Hepatocyte (in vitro differentiated cells): ENCODE measurements at regions not wholly inside any gene's neighbourhood (a gene's known extent, or its start where the extent isn't known, plus 50 kb on each side); places are given as distances from the start of the nearest gene placed in this dataset.

Source experiments
- DNase-seq: peaks from one replicate; pipeline ENCODE4 v3.0.0-alpha.2; 2016; ENCODE audit warnings: low spot score
- H2AFZ ChIP-seq: fragments of 200-600 bp; sonication (generic); 2 replicates; pipeline ENCODE4 v1.6.0; 2016; ENCODE audit warnings: antibody characterized with exemption, mild to moderate bottlenecking
- H3K27ac ChIP-seq: fragments of 200-600 bp; sonication (generic); 2 replicates; pipeline ENCODE4 v1.5.1; 2016; ENCODE audit warnings: mild to moderate bottlenecking
- H3K27me3 ChIP-seq: fragments of 200-600 bp; sonication (generic); 2 replicates; pipeline ENCODE4 v1.6.1; 2016
- H3K36me3 ChIP-seq: fragments of 200-600 bp; sonication (generic); replicated peaks from 2 replicates; pipeline ENCODE4 v1.5.1; 2016; ENCODE audit warnings: low read depth; ENCODE audit not compliant: insufficient read depth
- H3K4me1 ChIP-seq: fragments of 200-600 bp; sonication (generic); 2 replicates; pipeline ENCODE4 v1.5.1; 2016; ENCODE audit warnings: mild to moderate bottlenecking, moderate library complexity; ENCODE audit not compliant: insufficient read depth
- H3K4me2 ChIP-seq: fragments of 200-600 bp; sonication (generic); 2 replicates; pipeline ENCODE4 v1.6.0; 2016
- H3K4me3 ChIP-seq: fragments of 200-600 bp; sonication (generic); 2 replicates; pipeline ENCODE4 v1.5.1; 2016; ENCODE audit warnings: mild to moderate bottlenecking
- H3K79me2 ChIP-seq: fragments of 200-600 bp; sonication (generic); 2 replicates; pipeline ENCODE4 v1.6.0; 2017; ENCODE audit warnings: mild to moderate bottlenecking
- H3K9me2 ChIP-seq: fragments of 200-600 bp; sonication (generic); replicated peaks from 2 replicates; pipeline ENCODE4 v1.6.0; 2017; ENCODE audit warnings: mild to moderate bottlenecking; ENCODE audit not compliant: insufficient read depth
- H3K9me3 ChIP-seq: fragments of 200-600 bp; sonication (generic); 2 replicates; pipeline ENCODE4 v1.5.1; 2016; ENCODE audit warnings: low read depth, mild to moderate bottlenecking
- H4K20me1 ChIP-seq: fragments of 200-600 bp; sonication (generic); 2 replicates; pipeline ENCODE4 v1.6.0; 2016; ENCODE audit warnings: mild to moderate bottlenecking; ENCODE audit not compliant: insufficient read depth, poor library complexity, severe bottlenecking
- EZH2 ChIP-seq: fragments of 200-600 bp; sonication (generic); IDR thresholded peaks from 2 replicates; pipeline ENCODE4 v1.6.1; 2016; ENCODE audit warnings: antibody characterized with exemption, mild to moderate bottlenecking, borderline replicate concordance
- EZH2phosphoT487 ChIP-seq: fragments of 200-600 bp; sonication (generic); IDR thresholded peaks from one replicate; pipeline ENCODE4 v1.6.1; 2018; ENCODE audit warnings: antibody characterized with exemption, mild to moderate bottlenecking, low read depth, moderate library complexity; ENCODE audit not compliant: unreplicated experiment, severe bottlenecking
- WGBS: methylation state at CpG from one replicate; pipeline ENCODE4 v1.1.6; 2016; ENCODE audit warnings: low lambda C conversion rate; ENCODE audit errors: missing lambda C conversion rate; 5-methylcytosine and 5-hydroxymethylcytosine counted together
- TF ChIP-seq, protein P1 (sequence below): fragments of 200-600 bp; sonication (generic); IDR thresholded peaks from 2 replicates; pipeline ENCODE4 v1.5.1; 2016; ENCODE audit warnings: antibody characterized with exemption, mild to moderate bottlenecking; ENCODE audit not compliant: poor library complexity

DNA sequence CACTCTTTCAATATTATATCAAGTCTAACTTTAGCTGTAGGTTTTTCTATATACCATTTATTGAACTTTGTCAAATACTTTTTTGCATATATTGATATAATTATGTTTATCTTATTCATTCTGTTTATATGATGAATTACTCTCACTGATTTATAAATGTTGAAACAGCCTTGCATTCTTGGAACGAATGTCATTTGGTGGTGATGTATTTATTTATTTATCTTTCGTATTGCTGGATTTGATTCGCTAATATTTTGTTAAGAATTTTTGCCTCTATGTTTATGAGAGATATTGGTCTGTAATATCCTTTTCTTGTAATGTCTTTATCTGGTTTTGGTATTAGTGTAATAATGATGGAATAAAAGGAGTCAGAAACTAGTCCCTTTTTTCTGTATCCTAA is 563.9 kb downstream of the ANXA1 start:
- Histone ChIP-seq H3K4me2 (no peak overlapping the region), H3K4me1 (no peaks in the 10 kb centered on the region), H3K9me2 (no peaks in the 10 kb centered on the region), H4K20me1 (no peaks in the 10 kb centered on the region), H2AFZ (no peak overlapping the region), H3K4me3 (no peak overlapping the region), H3K27me3 (no peaks in the 10 kb centered on the region), H3K27ac (no peak overlapping the region), H3K9me3 (no peaks in the 10 kb centered on the region), H3K79me2 (no peaks in the 10 kb centered on the region), H3K36me3 (no peaks in the 10 kb centered on the region)
- WGBS = 92% methylated on average over 3 of the region's 3 CpGs
- DNase-seq = no peak
- TF ChIP-seq, protein P1, sequence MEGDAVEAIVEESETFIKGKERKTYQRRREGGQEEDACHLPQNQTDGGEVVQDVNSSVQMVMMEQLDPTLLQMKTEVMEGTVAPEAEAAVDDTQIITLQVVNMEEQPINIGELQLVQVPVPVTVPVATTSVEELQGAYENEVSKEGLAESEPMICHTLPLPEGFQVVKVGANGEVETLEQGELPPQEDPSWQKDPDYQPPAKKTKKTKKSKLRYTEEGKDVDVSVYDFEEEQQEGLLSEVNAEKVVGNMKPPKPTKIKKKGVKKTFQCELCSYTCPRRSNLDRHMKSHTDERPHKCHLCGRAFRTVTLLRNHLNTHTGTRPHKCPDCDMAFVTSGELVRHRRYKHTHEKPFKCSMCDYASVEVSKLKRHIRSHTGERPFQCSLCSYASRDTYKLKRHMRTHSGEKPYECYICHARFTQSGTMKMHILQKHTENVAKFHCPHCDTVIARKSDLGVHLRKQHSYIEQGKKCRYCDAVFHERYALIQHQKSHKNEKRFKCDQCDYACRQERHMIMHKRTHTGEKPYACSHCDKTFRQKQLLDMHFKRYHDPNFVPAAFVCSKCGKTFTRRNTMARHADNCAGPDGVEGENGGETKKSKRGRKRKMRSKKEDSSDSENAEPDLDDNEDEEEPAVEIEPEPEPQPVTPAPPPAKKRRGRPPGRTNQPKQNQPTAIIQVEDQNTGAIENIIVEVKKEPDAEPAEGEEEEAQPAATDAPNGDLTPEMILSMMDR = no peak
- TF ChIP-seq EZH2 (no peak), EZH2phosphoT487 (no peak)

DNA sequence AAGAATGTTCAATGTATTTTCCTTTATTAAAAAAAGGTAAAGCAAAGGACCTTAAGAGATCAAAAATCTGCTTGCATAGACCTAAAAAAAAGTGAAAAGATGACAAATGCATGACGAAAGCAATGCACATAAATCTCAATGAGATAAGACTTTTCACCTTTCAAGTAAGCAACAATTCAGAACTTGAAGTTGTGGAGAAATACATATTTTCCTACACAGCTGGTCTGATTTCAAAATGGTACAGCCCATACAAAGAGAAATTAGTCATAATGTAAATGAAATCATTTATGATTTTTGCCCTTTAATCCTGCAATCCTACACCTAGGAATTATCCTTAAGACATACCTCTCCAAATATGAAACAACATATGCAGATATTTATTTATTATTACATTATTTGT is 568.0 kb downstream of the ANXA1 start:
- no peaks in the 10 kb centered on the region for H3K9me2 ChIP-seq

DNA sequence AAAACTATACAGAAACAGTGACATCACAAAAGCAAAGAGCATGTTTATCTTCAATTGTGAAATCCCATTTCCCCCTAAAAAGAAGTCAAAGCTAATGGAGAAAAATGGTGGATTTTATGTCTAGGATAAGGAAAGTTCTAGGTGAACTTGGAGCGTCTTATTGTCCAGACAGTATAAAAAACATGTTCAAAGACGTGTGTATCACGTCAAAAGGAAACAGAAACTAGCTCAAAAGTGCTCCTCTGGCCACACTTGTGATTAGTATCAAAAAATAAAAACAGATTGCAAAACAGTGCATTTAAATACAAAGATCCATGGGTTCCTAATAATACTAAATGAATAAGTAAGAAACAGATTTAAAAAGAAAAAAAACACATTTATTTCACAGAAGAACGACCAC is 568.9 kb downstream of the ANXA1 start:
- Histone ChIP-seq H3K27me3 (no peaks in the 10 kb centered on the region), H4K20me1 (no peaks in the 10 kb centered on the region), H3K9me3 (no peaks in the 10 kb centered on the region), H3K4me3 (no peak overlapping the region), H3K4me1 (no peaks in the 10 kb centered on the region), H2AFZ (no peak overlapping the region), H3K9me2 (no peaks in the 10 kb centered on the region), H3K27ac (no peak overlapping the region), H3K36me3 (no peaks in the 10 kb centered on the region), H3K4me2 (no peak overlapping the region), H3K79me2 (no peaks in the 10 kb centered on the region)
- TF ChIP-seq, protein P1 = no peak
- TF ChIP-seq EZH2 = no peak
- TF ChIP-seq EZH2phosphoT487 = no peak
- no peak for DNase-seq
- 79% methylated on average over 4 of the region's 4 CpGs for WGBS

More for the DNA sequence above, 568.0 kb downstream of the ANXA1 start:
- WGBS = 63% methylated on average over 1 of the region's 1 CpG
- Histone ChIP-seq H3K79me2 (no peaks in the 10 kb centered on the region), H2AFZ (no peak overlapping the region), H3K9me3 (no peaks in the 10 kb centered on the region), H3K27me3 (no peaks in the 10 kb centered on the region), H4K20me1 (no peaks in the 10 kb centered on the region), H3K4me3 (no peak overlapping the region), H3K4me1 (no peaks in the 10 kb centered on the region), H3K4me2 (no peak overlapping the region), H3K27ac (no peak overlapping the region), H3K36me3 (no peaks in the 10 kb centered on the region)
- no peak for DNase-seq
- no peak for TF ChIP-seq EZH2

DNA sequence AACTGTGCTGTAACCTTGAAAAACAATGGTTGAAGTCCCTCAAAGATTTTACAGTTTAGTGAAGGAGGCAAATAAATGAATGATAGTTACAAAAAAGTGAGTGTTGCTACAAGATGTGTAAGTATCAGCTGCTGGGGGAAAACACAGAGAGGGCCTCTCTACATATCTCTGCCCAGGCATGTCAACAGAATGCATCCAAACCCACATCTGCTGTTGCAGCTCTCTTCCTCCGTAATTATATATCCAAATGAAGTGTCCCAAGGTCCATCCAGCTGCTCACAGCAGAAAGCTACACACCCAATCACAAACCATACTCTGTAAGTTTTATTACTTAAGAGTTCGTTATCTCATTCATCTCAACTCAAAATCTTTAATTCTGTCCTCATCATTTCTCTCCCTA is 584.6 kb downstream of the ANXA1 start:
- Histone ChIP-seq H3K9me2 (no peaks in the 10 kb centered on the region), H3K27me3 (no peaks in the 10 kb centered on the region), H3K9me3 (no peaks in the 10 kb centered on the region), H2AFZ (no peak overlapping the region), H3K79me2 (no peaks in the 10 kb centered on the region), H3K4me3 (no peak overlapping the region), H3K27ac (no peak overlapping the region), H4K20me1 (no peaks in the 10 kb centered on the region), H3K4me1 (no peaks in the 10 kb centered on the region), H3K36me3 (no peaks in the 10 kb centered on the region), H3K4me2 (no peak overlapping the region)
- WGBS = 79% methylated on average over 2 of the region's 2 CpGs
- no peak for TF ChIP-seq EZH2phosphoT487
- TF ChIP-seq, protein P1 = no peak
- no peak for TF ChIP-seq EZH2
- DNase-seq = no peak
